ENCODE measurements at regions not wholly inside any gene's neighbourhood (a gene's known extent, or its start where the extent isn't known, plus 50 kb on each side); places are given as distances from the start of the nearest gene placed in this dataset.

DNA sequence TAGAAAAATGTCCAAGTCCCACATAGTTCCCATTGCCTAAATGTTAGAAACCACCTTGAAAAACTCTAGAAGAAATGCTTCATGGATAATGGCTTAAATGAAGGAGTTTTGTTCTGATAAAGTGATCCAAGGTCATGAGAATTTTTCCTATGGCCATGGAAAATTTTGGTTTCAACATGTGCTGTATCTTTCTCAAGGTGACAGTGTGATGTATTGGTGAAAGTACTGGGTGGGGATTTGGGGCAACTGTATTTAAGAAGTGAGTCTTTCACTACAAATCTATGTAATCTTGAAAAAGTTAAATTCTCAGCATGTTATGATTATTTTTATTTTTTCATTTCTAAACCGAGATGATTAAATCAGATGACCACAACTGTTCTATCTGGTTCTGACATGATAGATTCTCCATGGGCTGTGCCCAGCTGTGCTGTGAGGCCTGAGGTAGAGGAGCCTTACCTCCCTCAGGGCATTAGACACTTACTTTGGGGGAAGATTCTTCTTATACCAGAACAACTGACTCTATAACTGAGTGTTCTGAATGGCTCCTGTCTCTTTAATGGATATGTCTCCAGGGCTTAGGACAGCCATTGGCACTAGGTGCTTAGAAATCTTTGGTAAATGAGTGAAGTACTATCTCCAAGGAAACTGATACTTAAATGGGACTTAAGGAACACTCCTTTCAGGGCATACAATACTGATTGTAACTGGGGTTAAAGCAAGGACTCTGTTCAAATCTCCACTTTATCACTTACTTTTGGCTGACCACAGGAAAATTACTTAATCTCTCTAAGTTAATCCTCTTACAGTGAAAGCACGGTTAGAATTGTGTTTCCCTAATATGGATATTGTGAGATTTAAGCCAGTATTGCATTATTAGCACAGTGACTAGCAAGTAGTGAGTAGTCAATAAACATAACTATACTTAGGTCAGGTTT is 397.4 kb upstream of the MEF2C start:
- H3K4me3 ChIP-seq (ENCODE audit: low read length) = no peak overlapping the region
- no peak for DNase-seq (ENCODE audit: low read depth)
- no peak for TF ChIP-seq CTCF (IDR thresholded peaks at IDR 0.05; ENCODE audit: insufficient read depth, low read depth, low read length, missing control alignments)

GRCh38 chr5:89279391-89280036 is 396.5 kb upstream of the MEF2C start:
- H3K4me3 ChIP-seq (ENCODE audit: low read length) = no peak overlapping the region

DNA sequence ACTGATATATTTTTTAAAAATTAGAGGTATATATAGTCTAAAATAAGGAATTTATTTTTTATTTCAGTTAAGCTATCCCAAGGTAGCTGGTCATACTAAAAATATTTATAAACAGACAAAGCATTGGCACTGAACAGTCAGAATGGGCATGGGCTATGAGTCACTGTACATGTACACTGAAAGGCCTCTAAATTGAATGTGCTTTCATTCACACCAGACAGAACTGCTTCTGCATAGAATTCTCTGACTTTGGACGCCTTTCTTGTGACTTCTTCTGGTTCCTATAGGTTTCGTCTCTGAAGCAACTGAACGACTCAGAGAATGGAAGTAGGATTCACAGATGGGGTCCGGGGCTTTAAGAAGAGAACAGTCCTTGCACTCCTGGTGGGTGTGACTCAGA is 394.8 kb upstream of the MEF2C start:
- peak; percentile 86 for DNase-seq (ENCODE audit: low read depth)

More at GRCh38 chr5:89279391-89280036, 396.5 kb upstream of the MEF2C start:
- no peak for DNase-seq (ENCODE audit: low read depth)
- TF ChIP-seq CTCF (IDR thresholded peaks at IDR 0.05; ENCODE audit: insufficient read depth, low read depth, low read length, missing control alignments) = no peak

GRCh38 chr5:89276566-89277305 is 393.8 kb upstream of the MEF2C start:
- peak; percentile 93 for DNase-seq (ENCODE audit: low read depth)
- H3K4me3 ChIP-seq (ENCODE audit: low read length) = no peak overlapping the region
- TF ChIP-seq CTCF (IDR thresholded peaks at IDR 0.05; ENCODE audit: insufficient read depth, low read depth, low read length, missing control alignments) = no peak

More for the DNA sequence above, 394.8 kb upstream of the MEF2C start:
- no peak overlapping the region for H3K4me3 ChIP-seq (ENCODE audit: low read length)
- no peak for TF ChIP-seq CTCF (IDR thresholded peaks at IDR 0.05; ENCODE audit: insufficient read depth, low read depth, low read length, missing control alignments)

GRCh38 chr5:89275066-89275855 is 392.3 kb upstream of the MEF2C start:
- peak; percentile 32 for DNase-seq (ENCODE audit: low read depth)
- no peak overlapping the region for H3K4me3 ChIP-seq (ENCODE audit: low read length)
- no peak for TF ChIP-seq CTCF (IDR thresholded peaks at IDR 0.05; ENCODE audit: insufficient read depth, low read depth, low read length, missing control alignments)

- DNase-seq (ENCODE audit: low read depth) = no peak
- no peak for TF ChIP-seq CTCF (IDR thresholded peaks at IDR 0.05; ENCODE audit: insufficient read depth, low read depth, low read length, missing control alignments)
Measured at GRCh38 chr5:89273289-89273688, 390.3 kb upstream of the MEF2C start.

More at GRCh38 chr5:89273289-89273688, 390.3 kb upstream of the MEF2C start:
- H3K4me3 ChIP-seq (ENCODE audit: low read length) = no peak overlapping the region
